Stimulated activated naive CD4-positive, alpha-beta T cell (primary cell): ENCODE measurements at regions not wholly inside any gene's neighbourhood (a gene's known extent, or its start where the extent isn't known, plus 50 kb on each side); places are given as distances from the start of the nearest gene placed in this dataset.

Source experiments
- DNase-seq, 6 experiments: peaks; one replicate each; lab custom pipeline; 2025; lab: John Stamatoyannopoulos, UW

DNA sequence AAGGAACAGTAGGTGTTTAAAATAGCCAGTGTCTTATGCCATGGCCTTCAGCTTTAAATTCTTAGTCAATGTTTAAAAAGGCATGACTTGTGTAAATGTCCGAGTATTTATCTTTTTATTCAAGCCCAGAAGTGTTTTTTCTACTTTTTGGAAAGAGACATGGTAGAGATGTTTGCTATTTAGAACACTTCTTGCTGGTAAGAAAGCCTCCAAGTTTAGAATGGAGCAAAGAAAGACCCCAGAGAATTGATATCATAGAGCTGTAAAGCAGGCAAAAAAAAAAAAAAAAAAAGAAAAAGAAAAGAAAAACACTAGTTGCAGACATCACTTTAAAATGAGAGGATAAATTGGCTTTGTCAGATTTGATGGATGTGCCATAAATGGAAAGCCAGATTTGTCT, 375.1 kb downstream of the TMEM167A start:
- DNase-seq, result no peak

DNA sequence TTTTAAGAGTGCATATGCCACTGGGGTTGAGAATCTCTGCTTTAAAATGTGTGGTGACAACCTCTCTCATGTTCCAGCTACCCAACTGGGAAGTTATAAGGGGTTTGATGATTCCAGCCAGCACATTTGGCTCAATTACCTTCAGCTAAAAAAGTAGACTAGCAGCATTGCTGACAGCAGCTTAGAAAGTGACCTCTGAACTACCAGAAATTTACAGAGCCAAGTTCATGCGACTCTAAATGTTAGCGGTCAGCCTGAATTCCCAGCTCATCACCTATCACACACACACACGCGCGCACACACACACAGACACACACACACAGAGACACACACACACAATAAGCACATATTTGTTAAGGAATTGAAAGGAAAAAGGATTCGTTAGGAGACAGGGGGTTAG, 377.5 kb downstream of the TMEM167A start:
- DNase-seq, result no peak

DNA sequence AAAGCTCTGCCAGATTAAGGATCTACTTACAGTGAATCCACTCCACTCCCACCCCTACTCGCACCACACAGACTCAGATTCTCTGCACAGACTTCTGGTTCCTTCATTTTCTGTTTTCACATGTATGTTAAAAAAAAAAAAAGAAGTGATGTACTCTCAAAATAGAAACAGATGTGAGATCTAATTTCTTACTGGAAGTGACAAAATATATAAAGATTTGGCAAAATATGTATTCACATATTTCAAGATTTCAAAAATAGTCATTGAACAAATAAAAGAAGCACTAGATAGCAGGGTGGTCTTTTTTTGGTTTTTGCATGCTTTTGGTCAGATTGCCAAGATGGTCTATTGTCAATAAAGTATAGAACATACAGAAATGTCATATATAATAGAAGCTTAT, 379.2 kb downstream of the TMEM167A start:
- no peak for DNase-seq

DNA sequence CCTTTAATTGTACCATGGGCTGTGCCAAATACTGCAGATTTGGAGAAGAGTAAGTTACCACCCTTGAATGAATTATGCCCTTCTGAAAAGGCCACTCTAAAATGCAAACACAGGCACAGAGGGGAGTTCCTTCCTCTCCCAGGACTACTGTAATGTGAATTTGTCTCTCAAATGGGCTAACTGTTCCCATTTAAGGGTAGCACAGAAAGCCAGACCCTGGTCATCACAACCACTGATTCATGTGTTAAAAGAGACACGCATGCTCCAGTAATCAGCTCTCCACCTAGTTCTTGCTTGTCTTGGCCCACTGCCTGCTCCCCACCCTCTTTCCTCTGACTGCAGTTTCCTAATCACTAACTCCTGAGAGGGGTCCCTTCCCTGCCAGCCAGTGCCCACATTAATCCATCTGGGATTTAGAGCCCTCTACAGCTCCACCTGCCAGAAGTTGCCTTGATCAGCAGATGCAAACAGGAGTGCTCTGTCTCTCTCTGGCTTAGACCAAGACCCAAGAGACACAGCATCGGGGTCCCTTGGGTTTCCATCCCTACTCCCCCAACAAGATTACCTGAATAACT, 382.4 kb downstream of the TMEM167A start:
- no peak for DNase-seq

DNA sequence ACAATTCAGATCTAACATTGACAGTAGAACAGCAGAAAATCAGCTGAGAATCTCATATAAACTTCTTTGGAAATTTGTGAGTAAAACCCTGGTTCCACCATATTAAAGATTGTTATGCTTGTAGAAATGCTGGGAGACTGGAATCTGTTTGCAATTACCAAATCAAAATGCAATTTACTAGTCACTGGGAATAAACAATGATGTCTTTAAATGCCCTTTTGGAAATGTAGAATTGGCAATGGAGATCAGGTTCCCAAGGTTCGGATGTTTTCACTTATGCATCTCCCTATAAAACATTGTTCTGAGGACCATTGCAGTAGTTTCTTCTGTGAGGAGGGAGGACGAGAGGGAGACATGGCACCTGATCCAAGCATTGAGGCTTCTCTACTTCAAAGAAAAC, 384.4 kb downstream of the TMEM167A start:
- no peak for DNase-seq

DNA sequence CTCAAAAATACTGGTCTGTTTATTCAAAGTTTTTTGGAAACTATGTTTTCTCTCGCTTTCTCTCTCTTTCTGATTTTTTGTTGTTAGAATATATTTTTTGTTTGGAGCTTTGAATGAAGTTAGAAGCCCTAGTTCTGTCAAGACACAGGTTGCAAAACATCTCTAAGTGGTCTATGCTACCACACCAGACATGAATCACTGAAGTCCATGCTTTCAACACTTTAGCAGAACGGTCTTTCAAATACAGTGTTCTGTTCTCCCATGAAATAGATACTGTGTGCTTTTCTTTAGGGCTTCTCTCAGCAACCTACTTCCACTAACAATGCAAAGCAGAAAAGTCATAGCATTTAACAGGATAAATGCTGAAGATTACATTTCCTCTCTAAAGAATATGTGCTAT, 392.5 kb downstream of the TMEM167A start:
- no peak for DNase-seq

DNA sequence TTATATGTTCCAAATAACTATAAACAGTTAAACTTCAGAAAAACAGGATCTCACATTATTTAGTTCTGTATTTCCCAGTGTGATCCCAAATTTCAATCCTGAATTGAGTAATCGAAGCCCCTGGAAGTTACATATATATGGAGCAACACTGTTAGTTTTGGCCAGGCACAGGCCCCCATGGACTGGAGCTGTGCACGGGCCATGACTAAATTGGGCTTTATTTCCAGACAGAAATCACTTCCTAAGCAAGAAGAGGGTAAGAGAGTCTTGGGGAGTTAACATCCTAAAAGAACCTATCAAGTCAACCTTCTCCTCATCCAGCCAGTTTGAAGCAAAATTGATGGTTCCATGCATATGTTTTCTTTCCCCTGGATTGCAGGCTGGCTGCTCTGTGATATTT, 393.0 kb downstream of the TMEM167A start:
- DNase-seq, result no peak

DNA sequence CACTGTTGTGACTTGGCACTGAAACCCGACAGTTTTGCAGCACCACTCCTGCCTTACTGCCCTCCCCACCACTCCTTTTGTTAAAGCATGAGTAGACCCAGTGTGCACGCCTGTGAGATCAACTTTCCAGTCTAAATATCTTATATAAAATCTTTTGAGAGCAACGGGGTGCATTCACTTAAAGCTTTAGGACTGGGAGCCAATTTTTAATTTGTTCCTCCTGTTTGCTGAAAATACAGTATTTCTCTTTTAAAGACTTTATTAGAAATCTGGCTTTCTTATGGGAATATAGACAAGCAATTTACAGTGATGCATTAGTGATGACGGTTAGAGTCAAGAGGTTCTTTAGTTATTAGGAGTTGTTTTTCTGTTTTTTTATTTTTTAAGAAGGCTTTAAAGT, 397.5 kb downstream of the TMEM167A start:
- DNase-seq, result no peak

DNA sequence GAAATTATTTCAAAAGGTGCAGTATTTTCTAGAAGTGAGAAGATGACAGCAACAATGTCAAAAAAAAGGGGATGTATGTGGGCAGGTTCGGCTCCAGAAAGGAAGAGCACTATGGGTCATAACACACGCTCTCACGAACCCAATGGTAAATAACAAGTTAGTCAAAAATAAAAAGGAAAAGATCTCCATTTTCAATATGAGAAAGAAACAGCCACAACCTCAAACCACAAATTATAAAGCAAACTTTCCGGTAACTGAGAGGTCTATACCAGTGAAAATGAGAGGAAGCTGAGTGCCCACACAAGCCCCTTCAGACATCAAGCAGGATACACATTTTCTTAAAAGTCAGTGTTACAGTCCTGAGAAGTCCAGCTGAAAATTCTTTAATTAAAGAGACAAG, 398.5 kb upstream of the RPS23 start:
- DNase-seq, result no peak

DNA sequence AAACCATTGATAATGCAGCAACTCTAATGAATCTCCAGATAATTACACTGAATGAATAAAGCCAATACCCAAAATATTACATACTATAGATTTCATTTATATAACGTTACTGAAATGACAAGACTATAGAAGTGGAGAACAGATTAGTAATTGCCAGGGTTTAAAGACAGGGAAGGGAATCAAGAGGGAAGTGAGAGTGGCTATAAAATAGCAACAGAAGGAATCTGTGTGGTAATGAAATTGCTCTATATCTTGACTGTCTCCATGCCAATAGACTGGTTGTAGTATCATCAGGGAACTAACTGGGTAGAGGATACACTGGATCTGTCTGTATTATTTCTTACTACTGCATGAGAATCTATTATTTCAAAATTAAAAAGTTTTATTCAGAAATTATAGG, 396.5 kb upstream of the RPS23 start:
- DNase-seq, result no peak

DNA sequence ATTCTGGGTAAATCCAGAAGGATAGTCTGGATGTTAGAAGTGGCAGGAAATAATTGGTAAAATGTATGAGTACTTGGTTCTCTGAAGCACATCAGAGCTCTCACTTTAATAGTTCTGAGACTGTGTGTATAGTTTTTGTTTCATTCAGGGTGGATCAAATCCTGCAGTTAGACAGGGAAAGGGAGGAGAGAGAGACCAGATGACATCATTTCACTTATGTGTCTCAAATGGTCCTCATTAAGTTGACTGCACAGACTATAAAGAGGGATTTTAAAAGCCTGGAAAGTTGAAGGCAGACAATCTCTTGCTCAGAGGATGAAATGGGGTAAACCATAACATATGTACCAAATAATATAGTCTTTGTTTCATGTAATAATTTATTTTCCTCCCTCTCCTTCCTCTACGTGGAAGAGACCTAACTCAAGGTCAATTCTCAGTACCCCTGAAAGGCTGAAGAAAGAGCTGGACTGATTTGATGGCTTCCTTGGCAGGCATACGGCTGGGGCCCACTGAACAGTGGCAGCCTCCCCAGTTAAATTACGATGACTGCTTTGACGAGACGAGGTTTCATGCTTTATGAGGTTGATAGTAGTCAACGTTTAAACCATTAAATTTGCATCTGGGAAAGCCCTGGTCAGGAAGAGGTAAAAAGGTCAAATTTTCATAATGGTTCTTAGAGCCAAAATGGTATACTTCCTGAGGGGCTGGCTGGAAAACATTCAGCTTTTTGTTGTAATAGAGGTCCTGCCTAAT, 395.1 kb upstream of the RPS23 start:
- no peak for DNase-seq

DNA sequence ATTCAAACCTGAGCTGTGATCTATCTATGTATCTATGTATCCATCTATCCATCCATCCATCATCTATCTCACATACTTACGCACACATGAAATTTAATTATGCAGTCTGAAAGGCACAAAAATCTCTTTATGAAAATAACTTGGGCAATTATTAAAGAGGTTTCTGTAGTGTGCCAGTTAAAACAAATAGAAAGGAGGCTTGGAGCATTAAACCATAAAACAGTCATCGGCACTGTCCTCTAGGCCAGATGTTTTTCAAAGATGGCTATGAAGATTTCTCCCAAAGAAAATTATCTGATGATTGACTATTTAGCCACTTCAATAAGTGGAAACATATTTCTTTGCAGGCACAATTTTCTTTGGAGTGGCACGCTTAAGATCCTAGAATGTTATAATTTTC, 392.5 kb upstream of the RPS23 start:
- DNase-seq, result no peak

DNA sequence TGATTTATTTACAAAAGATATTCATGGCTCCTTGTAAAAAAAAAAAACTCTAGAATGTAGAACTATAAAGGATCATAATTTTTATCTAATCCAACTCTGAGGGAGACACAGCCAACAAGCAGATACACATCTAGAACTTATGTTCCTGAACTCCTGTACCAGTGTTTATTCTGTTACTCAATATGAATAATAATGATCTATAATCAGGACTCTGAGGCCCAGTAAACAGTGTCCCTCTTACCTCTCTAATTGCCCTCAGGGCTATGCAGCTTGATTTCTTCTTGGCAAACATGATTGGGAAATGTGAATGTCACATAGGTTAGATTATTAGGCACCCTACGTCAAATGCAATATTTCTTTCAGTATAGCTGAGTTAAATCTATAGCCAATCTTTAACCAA, 391.6 kb upstream of the RPS23 start:
- no peak for DNase-seq

DNA sequence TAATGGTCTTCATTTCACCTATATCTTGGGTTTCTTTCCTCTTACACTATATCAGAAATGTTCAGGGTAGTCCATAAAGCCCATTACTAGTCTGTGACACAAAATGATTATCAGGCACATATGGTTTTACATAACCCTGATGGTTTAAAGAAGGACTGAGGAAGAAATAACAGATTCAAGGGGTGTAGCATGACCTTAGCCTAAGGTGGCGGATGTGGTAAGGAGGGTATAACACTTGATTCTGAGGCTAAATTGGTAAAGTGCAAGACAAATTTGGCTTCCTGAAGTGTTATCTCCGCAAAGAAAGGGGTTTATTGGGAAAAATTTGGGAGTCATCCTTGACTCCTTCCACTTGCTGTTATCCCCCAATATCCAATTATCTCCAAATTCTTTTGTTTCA, 388.2 kb upstream of the RPS23 start:
- no peak for DNase-seq

DNA sequence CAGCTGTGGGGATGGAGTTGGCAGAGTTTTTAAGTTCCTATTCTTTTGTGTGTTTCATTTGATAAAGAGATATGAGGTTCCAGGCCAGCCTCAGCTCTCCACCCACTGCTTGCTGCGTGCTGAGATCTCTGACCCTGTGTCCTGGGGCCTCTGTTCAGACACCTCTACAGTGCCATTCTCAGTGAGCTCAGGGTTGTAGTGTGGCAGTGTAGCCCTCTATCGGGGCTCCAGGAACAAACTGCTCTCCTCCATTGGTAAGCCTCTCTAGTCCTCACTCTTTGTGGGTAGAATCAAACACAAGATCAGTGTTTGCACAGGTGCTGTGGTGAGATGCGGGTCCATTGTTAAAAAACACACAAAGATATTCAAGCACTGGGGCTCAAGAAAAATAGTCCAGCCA, 386.6 kb upstream of the RPS23 start:
- no peak for DNase-seq

DNA sequence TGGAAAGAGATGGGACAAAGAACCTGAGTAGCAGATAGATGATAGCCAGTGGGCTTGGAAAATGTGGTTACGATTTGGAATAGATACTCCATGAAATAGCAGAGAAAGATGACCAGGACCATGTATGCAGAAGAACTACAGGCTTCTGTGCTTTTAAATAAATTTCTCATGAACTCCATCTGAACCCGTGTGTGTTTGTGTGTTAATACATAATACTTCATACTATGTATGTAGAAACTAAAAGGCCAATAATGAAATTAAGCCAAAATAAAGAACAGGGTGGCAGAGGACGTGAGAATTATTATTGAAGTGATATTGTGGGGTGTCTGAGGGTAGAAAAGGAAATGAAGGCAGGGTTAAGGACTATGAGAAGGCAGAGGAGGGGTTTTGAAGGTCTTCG, 385.1 kb upstream of the RPS23 start:
- no peak for DNase-seq

DNA sequence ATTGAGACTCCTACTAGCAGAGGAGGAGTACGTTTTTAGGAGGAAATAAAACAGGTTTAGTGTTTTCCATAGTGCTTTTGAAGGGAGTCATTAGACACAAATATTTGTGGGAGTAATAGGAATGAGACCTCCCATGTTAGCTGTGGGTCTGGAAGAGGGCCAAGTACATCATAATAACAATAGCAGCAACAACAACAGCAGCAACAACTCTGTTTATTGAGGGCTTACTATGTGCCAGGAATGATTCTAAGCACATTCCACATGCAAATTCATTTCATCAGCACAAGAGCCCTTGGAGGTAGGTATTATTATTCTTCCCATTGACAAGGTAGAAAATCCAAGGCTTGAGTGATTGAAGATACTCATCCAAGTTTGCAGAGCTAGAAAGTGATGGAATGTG, 384.2 kb upstream of the RPS23 start:
- DNase-seq, result no peak

DNA sequence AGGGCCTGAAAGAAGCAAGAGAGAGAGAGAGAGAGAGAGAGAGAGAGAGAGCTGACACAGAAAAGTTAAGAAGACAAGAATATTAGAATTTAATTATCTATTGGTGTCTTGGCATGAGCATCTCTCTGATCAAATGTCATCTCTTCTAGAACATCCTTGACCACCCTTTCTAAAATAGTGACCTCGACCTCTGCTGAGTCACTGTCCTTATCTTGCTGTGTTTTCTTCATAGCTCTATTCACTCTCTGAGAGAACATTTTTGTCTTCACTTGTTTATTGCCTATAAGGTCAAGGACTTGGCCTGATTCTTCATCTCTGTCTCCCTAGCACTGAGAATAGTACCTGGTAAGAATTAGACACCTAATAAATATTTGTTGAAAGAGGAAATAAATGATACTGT, 383.8 kb upstream of the RPS23 start:
- no peak for DNase-seq

DNA sequence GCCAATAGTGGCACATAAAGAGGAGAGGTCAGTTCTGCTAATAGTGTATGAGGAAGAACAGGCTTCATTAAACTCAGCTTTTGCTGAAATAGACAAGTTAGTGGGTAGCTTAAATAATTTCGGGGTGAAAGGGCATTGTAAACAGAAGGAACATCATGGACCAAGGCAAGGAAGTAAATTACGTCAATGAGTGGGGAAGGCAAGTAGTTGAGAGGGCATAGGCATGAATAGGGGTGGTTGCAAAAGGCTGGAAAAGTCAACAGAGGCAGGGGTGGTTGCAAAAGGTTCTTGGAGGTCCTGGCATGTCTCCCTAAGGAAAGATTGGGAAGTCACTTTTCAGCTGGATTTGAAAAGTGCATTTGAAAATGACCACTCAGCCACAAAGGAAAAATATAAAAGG, 383.3 kb upstream of the RPS23 start:
- DNase-seq, result no peak

DNA sequence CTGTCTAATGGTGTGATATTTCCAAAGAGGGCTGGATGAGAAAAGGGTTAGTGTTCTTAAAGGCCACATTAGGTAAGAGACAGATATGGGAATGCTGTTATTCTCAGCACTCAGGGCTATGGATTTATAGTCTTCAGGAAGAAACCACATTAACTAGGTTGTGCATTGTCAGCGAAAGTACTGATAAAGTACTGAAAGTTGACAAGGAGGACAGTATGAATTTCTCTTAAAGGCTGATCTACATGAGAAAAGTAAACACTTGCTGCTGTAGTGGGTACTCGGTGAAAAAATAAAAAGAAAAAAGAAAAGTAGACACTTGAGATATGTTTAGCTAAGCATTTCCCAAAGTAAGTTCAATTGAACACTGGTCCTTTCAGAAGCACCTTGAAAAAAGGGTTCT, 381.0 kb upstream of the RPS23 start:
- DNase-seq, result no peak

DNA sequence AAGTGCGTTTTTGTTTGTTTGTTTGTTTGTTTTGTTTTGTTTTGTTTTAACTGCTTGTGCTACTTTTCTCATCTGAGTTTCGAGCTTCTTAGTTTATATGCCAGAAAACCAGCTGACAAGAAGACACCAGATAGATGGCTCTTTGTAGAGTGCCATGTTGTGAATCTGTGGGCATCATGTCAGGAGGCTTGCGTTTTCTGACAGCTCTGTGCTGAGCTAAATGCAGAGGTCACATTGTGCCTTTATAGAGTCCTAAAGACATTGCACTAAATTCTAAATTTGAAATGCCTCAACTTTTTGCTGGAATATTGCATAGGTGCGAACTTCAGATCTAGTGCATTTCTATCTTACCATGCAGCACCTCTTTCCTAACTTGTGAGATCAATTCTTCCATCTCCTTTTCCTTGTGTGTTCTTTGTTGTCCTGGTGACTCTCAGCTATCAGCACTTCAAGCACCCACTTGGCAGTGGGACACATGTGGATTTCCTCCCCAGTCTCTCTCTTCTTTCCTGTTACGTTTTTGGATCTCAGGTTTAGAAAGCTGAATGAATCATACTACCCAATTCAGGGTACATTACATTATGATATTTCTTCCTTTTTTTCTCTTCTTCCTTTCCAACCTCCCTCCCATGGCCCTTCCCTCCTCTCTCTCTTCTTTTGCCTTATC, 379.0 kb upstream of the RPS23 start:
- DNase-seq, result no peak

DNA sequence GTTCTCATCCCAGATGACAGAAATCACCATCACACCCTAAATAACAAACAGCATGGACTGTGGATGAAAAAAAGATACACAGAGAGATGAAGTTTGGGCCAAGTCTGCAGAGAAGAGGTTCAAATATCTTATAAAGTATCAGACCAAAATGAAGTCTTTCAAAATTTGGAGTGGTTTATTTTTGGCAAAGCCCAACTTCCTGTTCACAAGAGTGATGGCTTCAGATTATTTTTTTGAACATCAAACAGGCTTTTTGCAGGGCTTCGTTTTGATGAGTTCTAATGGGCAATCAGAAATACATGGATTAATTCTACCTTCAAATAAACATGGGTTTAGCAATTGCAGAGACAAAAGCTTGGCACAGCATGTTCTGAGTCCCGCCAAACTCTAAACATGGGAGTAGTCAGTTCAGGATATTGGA, 378.2 kb upstream of the RPS23 start:
- DNase-seq, result no peak

DNA sequence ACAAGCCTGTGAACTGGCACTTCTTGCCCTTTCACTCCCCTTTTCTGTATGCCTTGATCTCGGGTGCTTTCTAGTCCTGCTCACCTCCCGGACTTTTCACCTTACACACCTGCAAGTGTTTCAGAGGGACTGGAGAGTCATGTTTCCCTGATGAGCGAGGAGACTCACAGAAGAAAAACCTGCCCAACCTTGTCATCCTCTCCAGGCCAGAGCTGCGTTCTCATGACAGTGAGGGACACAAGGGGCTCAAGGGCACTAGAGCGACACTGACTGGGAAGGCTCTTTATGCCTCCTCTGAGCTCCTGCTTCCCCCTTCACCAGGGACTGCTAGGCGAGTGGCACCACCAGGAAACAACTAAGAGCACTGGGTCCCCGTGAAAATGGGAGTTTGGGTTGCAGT, 376.9 kb upstream of the RPS23 start:
- no peak for DNase-seq

DNA sequence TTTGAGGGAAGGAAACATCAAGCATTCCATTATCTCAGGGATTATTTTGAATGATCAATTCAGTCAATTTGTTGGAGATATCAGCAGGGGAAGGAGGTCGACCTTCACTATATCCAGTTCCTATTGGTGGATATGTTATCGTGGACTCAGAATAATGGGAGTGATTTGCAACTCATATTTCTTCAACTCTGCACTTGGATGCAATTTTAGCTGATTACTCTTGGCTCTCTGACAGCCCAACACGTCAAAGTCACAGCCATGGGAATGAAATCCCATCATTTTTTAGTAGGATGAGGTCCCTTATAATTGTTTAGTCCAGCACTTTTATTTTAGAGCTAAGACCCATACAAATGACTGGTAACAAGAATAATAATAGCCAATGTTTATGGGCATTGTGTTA, 371.8 kb upstream of the RPS23 start:
- no peak for DNase-seq
